HG03571 (cell line): ENCODE measurements at regions not wholly inside any gene's neighbourhood (a gene's known extent, or its start where the extent isn't known, plus 50 kb on each side); places are given as distances from the start of the nearest gene placed in this dataset.

Experiments
- ATAC-seq: cut with Tn5 transposase; IDR thresholded peaks from one replicate; pipeline ENCODE4 v1.9.1; 2021; ENCODE audit not compliant: unreplicated experiment

- ATAC-seq: no peak
These were observed 88.2 kb upstream of the CAMK2D start for GRCh38 chr4:113849771-113850170.

- no peak for ATAC-seq
These were observed 86.2 kb upstream of the CAMK2D start for GRCh38 chr4:113847710-113848109.

- ATAC-seq: no peak
These were observed 84.9 kb upstream of the CAMK2D start for GRCh38 chr4:113846433-113846832.

DNA sequence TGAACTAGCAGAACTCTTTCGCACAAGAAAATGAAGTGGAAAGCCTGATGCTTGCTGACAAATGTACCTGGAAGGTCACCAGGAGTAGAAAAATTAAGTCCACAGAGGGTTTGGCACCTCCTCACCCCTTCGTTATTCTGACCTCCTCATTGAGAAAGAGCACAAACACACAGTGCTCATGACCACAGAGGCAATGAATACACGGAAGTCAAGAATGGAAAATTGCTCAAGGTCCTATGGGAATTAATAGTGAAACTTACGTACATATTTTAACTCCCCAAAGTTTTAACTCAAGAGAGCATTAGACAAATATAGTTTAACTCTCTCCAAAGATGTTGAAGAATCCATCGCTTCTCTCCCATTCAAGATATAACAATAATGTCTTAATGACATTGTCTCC lies 83.6 kb upstream of the CAMK2D start:
- ATAC-seq: no peak

DNA sequence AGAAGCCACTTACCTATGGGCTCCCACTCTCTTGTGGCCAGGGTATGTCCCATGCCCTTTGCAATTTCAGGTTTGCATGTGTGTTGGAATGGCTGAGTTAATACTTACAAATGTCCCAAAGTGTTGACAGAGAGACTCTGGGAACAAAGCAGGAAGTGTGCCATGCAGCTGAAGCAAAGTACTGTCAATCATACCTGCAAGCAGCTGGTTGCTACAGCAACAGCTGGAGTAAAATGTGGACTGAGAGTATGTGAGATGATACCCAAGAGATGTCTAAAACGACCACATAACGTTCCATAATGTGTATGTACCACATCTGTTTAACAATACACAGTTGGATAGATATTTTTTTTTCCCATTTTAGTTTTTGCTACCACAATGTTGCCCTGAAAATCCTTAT lies 82.8 kb upstream of the CAMK2D start:
- no peak for ATAC-seq

DNA sequence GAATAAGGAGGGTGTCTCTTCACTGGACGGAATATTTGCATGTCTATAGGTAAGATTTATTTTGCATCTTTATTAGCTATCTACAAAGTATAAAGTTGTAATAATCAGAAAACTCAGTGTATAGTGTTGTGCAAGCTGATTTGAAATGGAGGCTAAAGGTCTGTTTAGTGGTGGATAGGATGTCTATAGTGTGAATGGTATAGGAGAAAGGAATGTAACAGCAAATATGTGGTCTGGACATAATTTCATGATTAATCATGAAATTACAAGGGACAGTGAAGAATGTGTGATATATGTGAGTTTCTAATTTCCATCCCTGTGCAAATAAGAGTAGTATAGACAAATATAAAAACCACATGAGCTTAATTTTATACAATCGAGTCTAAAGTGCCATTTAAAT lies 79.3 kb upstream of the CAMK2D start:
- no peak for ATAC-seq

DNA sequence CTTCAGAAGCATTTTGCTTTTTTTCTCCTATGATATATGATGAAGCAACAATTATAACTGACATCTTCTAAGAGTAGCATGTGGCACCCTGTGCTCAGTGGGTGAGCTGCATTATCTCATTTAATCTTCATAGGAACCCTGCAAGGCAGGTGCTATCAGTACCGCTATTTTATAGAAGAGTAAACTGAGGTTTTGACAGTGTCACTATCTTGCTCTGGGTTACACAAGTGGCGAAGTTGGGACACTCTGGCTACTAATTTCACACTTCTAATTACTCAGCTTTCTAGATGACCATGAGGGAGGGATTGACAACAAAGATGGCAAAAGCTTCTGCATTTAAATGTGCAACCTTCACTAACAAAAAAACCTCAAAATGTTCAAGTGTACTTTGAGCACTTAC lies 76.9 kb upstream of the CAMK2D start:
- ATAC-seq: no peak

GRCh38 chr4:113837397-113837796 lies 75.9 kb upstream of the CAMK2D start:
- peak; percentile 100 for ATAC-seq

GRCh38 chr4:113835005-113835404 lies 73.5 kb upstream of the CAMK2D start:
- no peak for ATAC-seq

- ATAC-seq: no peak
These were observed 72.8 kb upstream of the CAMK2D start for GRCh38 chr4:113834298-113834697.

DNA sequence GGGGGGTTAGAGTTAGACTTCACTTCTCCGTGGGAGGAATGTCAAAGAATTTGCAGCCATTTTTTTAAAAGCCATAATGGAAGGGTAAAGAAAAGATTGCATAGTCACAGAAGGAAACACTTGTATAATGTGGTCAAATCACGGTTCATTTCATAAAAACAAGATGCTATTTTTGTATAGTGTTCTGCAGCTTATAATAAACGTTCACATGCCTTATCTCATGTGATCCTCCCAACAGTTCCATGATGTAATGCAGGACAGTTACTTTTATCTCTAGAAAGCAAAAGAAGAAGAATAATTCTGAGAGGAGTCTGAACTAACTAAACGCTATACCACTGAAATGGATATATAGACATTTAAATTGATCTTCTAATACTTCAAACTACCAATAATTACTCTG lies 71.3 kb upstream of the CAMK2D start:
- ATAC-seq: no peak

GRCh38 chr4:113831457-113831856 lies 69.9 kb upstream of the CAMK2D start:
- no peak for ATAC-seq

DNA sequence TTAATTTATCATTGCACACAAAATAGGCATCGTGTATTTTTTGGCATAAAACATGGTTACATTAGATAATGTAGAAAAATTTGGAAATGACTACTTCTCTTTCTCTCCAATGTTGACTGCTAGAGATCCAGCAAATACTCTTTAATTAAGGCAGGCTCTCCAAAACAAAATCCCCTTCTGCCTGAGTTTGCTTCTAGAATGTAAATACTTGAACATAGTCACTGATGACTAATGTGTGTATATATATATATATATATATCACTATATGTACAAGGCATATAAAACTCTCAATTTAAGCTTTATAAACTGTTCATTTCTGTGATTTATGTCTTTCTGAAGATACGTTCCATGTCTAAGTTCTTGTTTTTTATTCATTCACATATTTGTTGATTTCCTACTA lies 67.2 kb upstream of the CAMK2D start:
- no peak for ATAC-seq

- no peak for ATAC-seq
These were observed 65.7 kb upstream of the CAMK2D start for GRCh38 chr4:113827285-113827684.

GRCh38 chr4:113826421-113826820 lies 64.9 kb upstream of the CAMK2D start:
- ATAC-seq: no peak

DNA sequence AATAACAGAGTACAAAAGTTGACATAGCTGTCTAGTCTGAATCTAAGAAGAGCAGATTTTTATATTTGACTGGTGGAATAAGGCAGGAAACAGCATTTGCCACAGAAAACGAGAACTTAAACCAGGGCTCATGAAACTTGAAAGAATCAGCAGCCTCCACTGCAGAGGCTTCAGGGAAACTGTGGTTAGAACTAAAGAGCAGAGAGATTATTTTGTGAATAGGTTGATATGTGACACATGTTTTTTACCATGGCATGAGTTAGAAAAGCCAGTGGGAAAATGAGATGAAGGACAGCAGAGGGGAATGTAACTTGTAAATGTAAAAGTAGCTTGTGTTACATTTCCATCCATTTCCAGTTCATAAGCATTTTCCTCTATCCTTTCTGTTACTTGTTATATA lies 63.7 kb upstream of the CAMK2D start:
- peak; percentile 55 for ATAC-seq

- no peak for ATAC-seq
These were observed 62.9 kb upstream of the CAMK2D start for GRCh38 chr4:113824396-113824795.

DNA sequence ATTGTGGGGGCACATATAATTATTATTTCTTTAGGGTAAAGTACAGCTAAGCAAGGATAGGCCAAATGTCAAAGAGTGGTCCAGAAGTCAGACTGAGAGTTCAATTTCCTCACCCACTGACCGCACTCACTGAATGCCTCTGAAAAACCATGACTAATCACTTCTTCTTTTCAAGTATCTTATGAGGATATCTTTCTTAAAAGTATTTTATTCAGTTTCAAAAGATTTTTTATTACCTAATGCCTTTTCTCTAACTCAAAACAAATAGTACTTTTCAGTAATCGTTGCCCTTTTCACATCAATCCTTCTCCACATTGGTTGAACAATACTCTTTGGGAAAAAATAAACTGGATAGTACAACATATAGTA lies 61.7 kb upstream of the CAMK2D start:
- ATAC-seq: peak; percentile 75

DNA sequence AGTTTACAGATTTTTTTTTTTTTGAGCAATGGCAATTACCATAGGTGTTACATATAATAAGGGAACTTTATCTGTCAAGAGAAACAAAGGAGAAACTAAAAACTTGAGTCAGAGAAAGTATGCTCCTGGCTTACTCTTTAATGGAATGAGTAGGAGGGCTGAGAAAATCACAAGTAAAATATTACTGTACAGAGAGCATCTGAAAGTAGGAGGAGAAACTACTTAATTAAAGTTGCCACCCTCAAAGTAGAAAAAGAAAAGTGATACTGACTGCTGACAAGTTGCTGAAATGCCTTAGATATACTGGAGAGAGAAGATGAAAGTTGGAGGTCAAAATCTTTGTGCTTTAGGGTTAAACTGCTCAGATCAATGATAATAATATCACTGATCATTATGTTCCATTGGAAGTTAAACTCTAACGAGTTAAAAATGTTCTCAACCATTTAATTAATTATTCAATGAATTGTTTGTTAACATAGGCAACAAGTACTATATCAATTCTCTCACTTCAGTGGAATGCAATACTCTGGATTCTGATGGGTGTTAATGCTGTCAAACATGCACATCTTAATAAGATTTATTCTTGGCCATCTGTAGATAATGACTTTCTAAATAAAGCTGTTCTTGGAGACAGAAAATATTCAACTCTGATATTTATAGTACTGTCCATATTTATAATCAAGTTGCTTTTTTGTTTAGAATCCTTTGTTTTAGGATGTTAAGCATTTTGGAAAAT lies 61.2 kb upstream of the CAMK2D start:
- peak; percentile 54 for ATAC-seq

DNA sequence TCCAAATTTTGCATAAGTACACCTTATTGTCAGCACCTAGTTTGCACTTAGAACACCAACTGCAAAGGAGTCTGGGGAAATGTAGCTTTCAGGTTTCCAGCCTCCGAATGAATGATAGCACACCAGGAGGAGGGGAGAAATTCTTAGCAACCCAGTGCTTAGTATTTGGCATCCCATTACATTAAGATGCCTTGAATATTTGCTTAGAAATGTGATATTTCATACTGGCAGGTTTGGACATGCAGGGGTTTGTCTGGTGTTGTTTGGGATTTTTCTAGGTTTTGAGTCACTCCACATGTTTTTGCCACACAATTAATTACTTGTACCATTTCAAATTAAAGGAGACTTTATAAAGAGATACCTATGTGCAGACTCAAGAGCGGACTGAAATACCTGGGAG lies 60.3 kb upstream of the CAMK2D start:
- no peak for ATAC-seq

- no peak for ATAC-seq
These were observed 58.6 kb upstream of the CAMK2D start for GRCh38 chr4:113820108-113820507.

DNA sequence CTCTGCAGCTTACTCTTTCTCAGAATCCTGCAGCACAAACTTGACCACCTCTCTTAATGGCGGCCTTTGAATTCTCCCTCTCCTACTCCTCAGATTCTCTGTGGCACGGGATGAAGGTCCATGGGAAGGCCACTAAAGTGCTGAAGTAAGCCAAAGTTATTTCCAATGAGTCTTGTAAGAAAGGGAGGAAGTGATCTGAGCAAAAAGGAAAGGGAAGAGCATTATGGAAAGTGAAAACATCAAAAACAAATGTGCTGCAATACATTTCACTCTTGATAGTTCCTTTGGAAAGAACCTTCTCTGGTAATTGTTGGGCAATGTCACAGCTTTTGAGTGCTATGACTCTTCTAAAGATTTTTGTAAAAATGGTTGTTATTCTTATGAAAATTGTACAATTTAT lies 54.3 kb upstream of the CAMK2D start:
- no peak for ATAC-seq

GRCh38 chr4:113811359-113811758 lies 49.8 kb upstream of the CAMK2D start:
- ATAC-seq: no peak
